Limb (tissue), 2 donors: ENCODE measurements at regions not wholly inside any gene's neighbourhood (a gene's known extent, or its start where the extent isn't known, plus 50 kb on each side); places are given as distances from the start of the nearest gene placed in this dataset.
A peak's percentile ranks its signal among the peaks of the same experiment; 100 is the strongest.

Experiments
- DNase-seq, 2 donors: peaks; one replicate each; pipeline ENCODE4 v3.0.0-alpha.2; 2016; ENCODE audit errors: extremely low spot score in 2 of 2

GRCh38 chr20:63116412-63117106, 99.4 kb downstream of the YTHDF1 start:
- peak in 1 of 2 donors; percentile 72 for DNase-seq

- DNase-seq, result no peak
Observed at GRCh38 chr20:63115651-63116411, 100.1 kb downstream of the YTHDF1 start.

GRCh38 chr20:63114693-63115311, 101.1 kb downstream of the YTHDF1 start:
- no peak for DNase-seq

GRCh38 chr20:63114006-63114692, 101.8 kb downstream of the YTHDF1 start:
- DNase-seq, result no peak

GRCh38 chr20:63112491-63113219, 103.3 kb downstream of the YTHDF1 start:
- DNase-seq, result no peak

- DNase-seq, result no peak
Observed at GRCh38 chr20:63108247-63108646, 101.5 kb upstream of the BHLHE23 start.

GRCh38 chr20:63107449-63108200, 100.9 kb upstream of the BHLHE23 start:
- DNase-seq, result no peak

- no peak for DNase-seq
Observed at GRCh38 chr20:63106765-63107448, 100.1 kb upstream of the BHLHE23 start.

GRCh38 chr20:63106108-63106764, 99.5 kb upstream of the BHLHE23 start:
- no peak for DNase-seq

GRCh38 chr20:63105211-63106107, 98.7 kb upstream of the BHLHE23 start:
- no peak for DNase-seq

- DNase-seq, result no peak
Observed at GRCh38 chr20:63104312-63105181, 97.8 kb upstream of the BHLHE23 start.

GRCh38 chr20:63103402-63104311, 96.9 kb upstream of the BHLHE23 start:
- DNase-seq, result no peak

- peak in 1 of 2 donors; percentile 58 for DNase-seq
Observed at GRCh38 chr20:63102721-63103375, 96.1 kb upstream of the BHLHE23 start.

- peak; percentile 15 to 61 for DNase-seq
Observed at GRCh38 chr20:63101781-63102720, 95.3 kb upstream of the BHLHE23 start.
